Body of pancreas (tissue), 4 donors: ENCODE measurements at regions not wholly inside any gene's neighbourhood (a gene's known extent, or its start where the extent isn't known, plus 50 kb on each side); places are given as distances from the start of the nearest gene placed in this dataset.

ENCODE experiments used
- ATAC-seq: fragments of 150-250 bp; one replicate; pipeline ENCODE4 v1.9.1; 2016
- DNase-seq, 4 donors: peaks; one replicate each; pipeline ENCODE4 v3.0.0-alpha.2; 2019
- H3K27ac ChIP-seq, 4 donors: fragments of 200-600 bp; sonication (generic); 1 replicate in 3 of 4; 2 replicates in 1 of 4; pipeline versions ENCODE4 v1.5.1 to v1.6.1; 2016 to 2019; ENCODE audit warnings: mild to moderate bottlenecking in 1 of 4, mixed read lengths in 1 of 4, moderate library complexity in 1 of 4
- H3K27me3 ChIP-seq, 2 donors: fragments of 200-600 bp; sonication (generic); one replicate each; pipeline ENCODE4 v1.6.0; 2016; ENCODE audit warnings: mild to moderate bottlenecking in 1 of 2
- H3K36me3 ChIP-seq, 2 donors: fragments of 200-600 bp; sonication (generic); replicated peaks in 1 of 2; 2 replicates each; pipeline ENCODE4 v1.5.1; 2016; ENCODE audit warnings: low read depth in 2 of 2; ENCODE audit not compliant: insufficient read depth in 1 of 2
- H3K4me1 ChIP-seq: fragments of 200-600 bp; sonication (generic); one replicate; pipeline ENCODE4 v1.6.0; 2016
- H3K4me3 ChIP-seq, 2 donors: fragments of 200-600 bp; sonication (generic); 1 replicate in 1 of 2; 2 replicates in 1 of 2; pipeline ENCODE4 v1.5.1; 2016 to 2019
- H3K9me3 ChIP-seq, 3 donors: fragments of 200-600 bp; sonication (generic); 1 replicate in 2 of 3; 2 replicates in 1 of 3; pipeline ENCODE4 v1.5.1; 2016
- CTCF ChIP-seq, 7 experiments: fragments of 450-650 bp in 4 of 7; fragments of 200-600 bp in 3 of 7; sonication (generic) in 3 of 7; IDR thresholded peaks; one replicate each; pipeline ENCODE4 v1.5.1; 2016 to 2019; ENCODE audit warnings: antibody characterized with exemption in 7 of 7
- POLR2A ChIP-seq, 3 donors: fragments of 450-650 bp; IDR thresholded peaks; one replicate each; pipeline ENCODE4 v1.6.1; 2016; ENCODE audit warnings: antibody characterized with exemption in 3 of 3, mild to moderate bottlenecking in 2 of 3
- WGBS, 2 donors: methylation state at CpG; one replicate each; pipeline ENCODE4 v1.1.5; 2017; 5-methylcytosine and 5-hydroxymethylcytosine counted together
- intact Hi-C: fragments of 100-400 bp; cut with DNase I; formaldehyde crosslinking; loops from one replicate; pipeline ENCODE4 v1.15.1; 2023

GRCh38 chr2:22326250-22326649 is 1058.7 kb upstream of the KLHL29 start:
- H3K27me3 ChIP-seq = no peaks in the 10 kb centered on the region
- H3K27ac ChIP-seq = no peak overlapping the region
- DNase-seq (no peak), ATAC-seq (no peak)
- H3K36me3 ChIP-seq = no peaks in the 10 kb centered on the region
- H3K9me3 ChIP-seq = no peaks in the 10 kb centered on the region
- WGBS, 2 donors = 55 to 73% methylated on average over 4 of the region's 4 CpGs
- intact Hi-C loops = no loop called here
- H3K4me3 ChIP-seq = no peak overlapping the region
- no peaks in the 10 kb centered on the region for H3K4me1 ChIP-seq
- TF ChIP-seq POLR2A (IDR thresholded peaks at IDR 0.05) (no peak), CTCF (IDR thresholded peaks at IDR 0.05) (no peak)

- Histone ChIP-seq H3K27ac (no peak overlapping the region), H3K4me1 (no peaks in the 10 kb centered on the region), H3K4me3 (no peak overlapping the region), H3K27me3 (no peaks in the 10 kb centered on the region), H3K9me3 (no peaks in the 10 kb centered on the region), H3K36me3 (no peaks in the 10 kb centered on the region)
- DNase-seq = no peak
- intact Hi-C loops = no loop called here
- TF ChIP-seq CTCF (IDR thresholded peaks at IDR 0.05) = no peak
- TF ChIP-seq POLR2A (IDR thresholded peaks at IDR 0.05) = no peak
- no peak for ATAC-seq
- 69 to 72% methylated on average over 10 of the region's 10 CpGs for WGBS, 2 donors
Observed at GRCh38 chr2:22329211-22330154, 1055.5 kb upstream of the KLHL29 start.

- TF ChIP-seq CTCF (IDR thresholded peaks at IDR 0.05) (no peak), POLR2A (IDR thresholded peaks at IDR 0.05) (no peak)
- WGBS, 2 donors = 67 to 76% methylated on average over 2 of the region's 2 CpGs
- ATAC-seq = no peak
- intact Hi-C loops = no loop called here
- Histone ChIP-seq H3K4me3 (no peak overlapping the region), H3K4me1 (no peaks in the 10 kb centered on the region), H3K27me3 (no peaks in the 10 kb centered on the region), H3K36me3 (no peaks in the 10 kb centered on the region), H3K9me3 (no peaks in the 10 kb centered on the region), H3K27ac (no peak overlapping the region)
- DNase-seq = no peak
Observed at GRCh38 chr2:22336414-22336813, 1048.6 kb upstream of the KLHL29 start.

- TF ChIP-seq POLR2A (IDR thresholded peaks at IDR 0.05) (no peak), CTCF (IDR thresholded peaks at IDR 0.05) (no peak)
- 80 to 91% methylated on average over 2 of the region's 2 CpGs for WGBS, 2 donors
- H3K4me3 ChIP-seq = no peak overlapping the region
- intact Hi-C loops = no loop called here
- no peaks in the 10 kb centered on the region for H3K4me1 ChIP-seq
- no peak overlapping the region for H3K27ac ChIP-seq
- ATAC-seq = no peak
- no peaks in the 10 kb centered on the region for H3K9me3 ChIP-seq
- DNase-seq = no peak
- H3K27me3 ChIP-seq = no peaks in the 10 kb centered on the region
- H3K36me3 ChIP-seq = no peaks in the 10 kb centered on the region
Observed at GRCh38 chr2:22340716-22341115, 1044.3 kb upstream of the KLHL29 start.

GRCh38 chr2:22347306-22347705 is 1037.7 kb upstream of the KLHL29 start:
- no peaks in the 10 kb centered on the region for H3K27me3 ChIP-seq
- no peaks in the 10 kb centered on the region for H3K9me3 ChIP-seq
- TF ChIP-seq CTCF (IDR thresholded peaks at IDR 0.05) = no peak
- no peak overlapping the region for H3K27ac ChIP-seq
- DNase-seq (no peak), ATAC-seq (no peak)
- no peaks in the 10 kb centered on the region for H3K36me3 ChIP-seq
- WGBS, 2 donors = 69 to 72% methylated on average over 2 of the region's 2 CpGs
- no peaks in the 10 kb centered on the region for H3K4me1 ChIP-seq
- H3K4me3 ChIP-seq = no peak overlapping the region
- intact Hi-C loops = no loop called here
